ENCODE measurements at regions not wholly inside any gene's neighbourhood (a gene's known extent, or its start where the extent isn't known, plus 50 kb on each side); places are given as distances from the start of the nearest gene placed in this dataset.
"Not testable (repeated sequence)": the region's sequence is repeated elsewhere in the genome, so short reads cannot be mapped to it uniquely, and the experiment has no call there.

DNA sequence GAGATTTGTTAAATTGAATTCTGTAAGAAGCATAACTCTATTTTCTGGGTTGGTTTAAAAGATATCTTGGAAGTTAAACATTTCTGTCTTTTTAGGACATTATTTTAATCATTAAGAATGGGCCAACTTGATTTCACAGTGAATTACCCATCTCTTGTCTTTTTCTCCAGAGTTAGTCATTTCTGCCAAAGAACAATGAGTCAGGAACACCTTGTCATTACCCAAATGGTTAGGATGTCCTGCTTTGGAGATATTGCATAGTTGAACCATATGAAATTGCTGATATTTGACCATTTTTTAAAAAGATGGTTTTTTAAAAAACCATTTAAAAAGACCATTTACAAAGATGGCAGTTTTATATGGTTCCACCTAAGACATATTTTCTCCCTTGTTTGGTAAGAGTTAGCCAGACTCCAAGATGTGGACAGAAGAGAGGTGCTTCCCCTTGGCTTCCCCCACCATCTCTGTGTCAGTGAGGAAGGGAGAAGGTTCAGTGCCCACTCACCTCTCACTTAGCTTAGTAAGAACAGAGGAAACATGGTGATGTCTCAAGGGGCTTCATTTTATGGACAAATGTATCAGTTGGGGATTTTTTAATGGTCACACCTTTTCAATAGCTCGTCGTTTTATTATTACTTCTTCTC is 103.0 kb downstream of the PCSK1 start:
- TF ChIP-seq POLR2A (IDR thresholded peaks at IDR 0.05; ENCODE audit: low read depth, low read length): no peak
- FAIRE-seq (no peak), DNase-seq (ENCODE audit: insufficient read length, low spot score) (no peak)

GRCh38 chr5:96329289-96329688 is 103.8 kb downstream of the PCSK1 start:
- DNase-seq (ENCODE audit: insufficient read length, low spot score) (no peak), FAIRE-seq (no peak)
- TF ChIP-seq POLR2A (IDR thresholded peaks at IDR 0.05; ENCODE audit: low read depth, low read length): no peak

DNA sequence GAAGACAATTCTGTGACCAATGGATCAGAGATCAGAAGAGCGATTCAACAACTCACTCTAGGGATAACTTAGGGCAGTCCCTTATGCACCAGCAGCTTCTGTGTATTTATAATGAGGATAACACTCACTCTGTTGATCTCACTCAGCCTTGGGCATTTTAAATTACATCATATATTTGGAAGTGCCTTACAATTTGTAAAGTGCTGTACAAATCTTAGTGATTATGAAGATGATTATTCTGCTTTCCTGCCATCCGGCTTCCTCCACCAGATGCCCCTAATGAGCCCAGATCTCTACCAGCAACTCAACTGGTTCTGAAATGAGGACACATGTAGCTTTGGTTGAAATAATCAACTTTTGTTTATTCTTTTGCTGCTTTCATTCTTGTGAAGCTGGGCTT is 105.3 kb downstream of the PCSK1 start:
- no peak for DNase-seq (ENCODE audit: insufficient read length, low spot score)
- no peak for FAIRE-seq

GRCh38 chr5:96326902-96327301 is 106.1 kb downstream of the PCSK1 start:
- FAIRE-seq: no peak
- no peak for TF ChIP-seq POLR2A (IDR thresholded peaks at IDR 0.05; ENCODE audit: low read depth, low read length)
- no peak for DNase-seq (ENCODE audit: insufficient read length, low spot score)

More for the DNA sequence above, 105.3 kb downstream of the PCSK1 start:
- TF ChIP-seq POLR2A (IDR thresholded peaks at IDR 0.05; ENCODE audit: low read depth, low read length): no peak

GRCh38 chr5:96324708-96325107 is 108.3 kb downstream of the PCSK1 start:
- TF ChIP-seq POLR2A (IDR thresholded peaks at IDR 0.05; ENCODE audit: low read depth, low read length): no peak
- DNase-seq (ENCODE audit: insufficient read length, low spot score) (no peak), FAIRE-seq (peak; percentile 78)

DNA sequence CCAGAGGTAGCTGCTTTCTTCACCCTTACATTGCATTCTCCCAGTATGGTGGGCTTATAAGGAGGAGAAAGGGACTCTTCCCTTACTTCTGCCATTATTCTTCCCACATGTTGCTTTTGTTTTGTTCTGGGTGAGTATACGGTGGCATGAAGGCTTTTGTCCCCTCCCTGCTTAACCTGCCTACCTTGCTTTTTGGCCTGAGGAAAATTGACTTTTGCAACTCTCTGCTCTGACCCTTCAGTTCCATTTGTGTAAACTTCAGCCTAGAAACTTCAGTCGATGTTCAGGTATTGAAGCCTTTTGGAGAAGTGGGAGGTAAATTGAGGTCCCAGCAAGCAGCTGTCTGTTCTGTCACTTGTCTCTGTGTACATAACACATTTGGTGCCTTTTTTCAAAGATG is 110.2 kb downstream of the PCSK1 start:
- FAIRE-seq: no peak
- TF ChIP-seq POLR2A (IDR thresholded peaks at IDR 0.05; ENCODE audit: low read depth, low read length): no peak
- no peak for DNase-seq (ENCODE audit: insufficient read length, low spot score)

GRCh38 chr5:96322217-96322616 is 110.8 kb downstream of the PCSK1 start:
- no peak for TF ChIP-seq POLR2A (IDR thresholded peaks at IDR 0.05; ENCODE audit: low read depth, low read length)
- DNase-seq (ENCODE audit: insufficient read length, low spot score) (no peak), FAIRE-seq (no peak)

DNA sequence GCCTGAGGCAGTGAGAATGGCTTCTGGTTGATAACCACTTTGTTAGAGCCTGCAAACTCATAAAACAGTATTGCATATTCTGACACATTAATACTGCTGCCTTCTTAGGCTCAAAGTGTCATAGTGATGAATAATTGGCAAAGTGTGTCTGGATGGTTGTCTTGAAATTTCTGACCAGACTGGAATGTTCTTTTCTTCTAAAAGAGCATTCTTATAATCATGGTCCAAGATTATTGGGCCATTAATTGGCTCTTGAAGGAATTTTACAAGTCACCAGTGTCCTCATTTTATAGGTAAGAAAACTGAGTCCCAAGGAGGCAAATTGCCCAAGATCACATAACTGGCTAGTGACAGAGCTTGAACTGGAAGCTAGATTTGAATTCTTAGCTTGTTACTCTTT is 111.7 kb downstream of the PCSK1 start:
- no peak for FAIRE-seq
- no peak for DNase-seq (ENCODE audit: insufficient read length, low spot score)
- no peak for TF ChIP-seq POLR2A (IDR thresholded peaks at IDR 0.05; ENCODE audit: low read depth, low read length)

DNA sequence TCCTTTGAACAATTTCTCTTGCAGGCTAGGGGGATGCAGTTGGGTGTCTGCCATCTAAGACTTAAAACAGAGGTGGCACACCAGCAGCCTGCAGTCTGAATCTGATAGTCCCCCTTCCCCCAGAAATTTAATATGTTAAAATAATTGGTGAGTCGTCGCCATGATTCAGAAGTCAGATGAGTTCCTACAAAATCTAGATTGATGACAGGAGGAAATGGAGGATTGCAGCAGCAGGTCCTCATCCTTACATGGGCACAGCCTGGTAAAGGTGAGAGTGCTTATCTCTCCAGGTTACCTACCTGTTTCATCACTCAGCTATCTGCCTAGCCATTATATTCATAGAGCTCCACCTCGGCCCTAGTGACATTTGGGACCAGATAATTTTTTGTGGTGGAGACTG is 112.3 kb downstream of the PCSK1 start:
- DNase-seq (ENCODE audit: insufficient read length, low spot score) (no peak), FAIRE-seq (no peak)
- no peak for TF ChIP-seq POLR2A (IDR thresholded peaks at IDR 0.05; ENCODE audit: low read depth, low read length)

DNA sequence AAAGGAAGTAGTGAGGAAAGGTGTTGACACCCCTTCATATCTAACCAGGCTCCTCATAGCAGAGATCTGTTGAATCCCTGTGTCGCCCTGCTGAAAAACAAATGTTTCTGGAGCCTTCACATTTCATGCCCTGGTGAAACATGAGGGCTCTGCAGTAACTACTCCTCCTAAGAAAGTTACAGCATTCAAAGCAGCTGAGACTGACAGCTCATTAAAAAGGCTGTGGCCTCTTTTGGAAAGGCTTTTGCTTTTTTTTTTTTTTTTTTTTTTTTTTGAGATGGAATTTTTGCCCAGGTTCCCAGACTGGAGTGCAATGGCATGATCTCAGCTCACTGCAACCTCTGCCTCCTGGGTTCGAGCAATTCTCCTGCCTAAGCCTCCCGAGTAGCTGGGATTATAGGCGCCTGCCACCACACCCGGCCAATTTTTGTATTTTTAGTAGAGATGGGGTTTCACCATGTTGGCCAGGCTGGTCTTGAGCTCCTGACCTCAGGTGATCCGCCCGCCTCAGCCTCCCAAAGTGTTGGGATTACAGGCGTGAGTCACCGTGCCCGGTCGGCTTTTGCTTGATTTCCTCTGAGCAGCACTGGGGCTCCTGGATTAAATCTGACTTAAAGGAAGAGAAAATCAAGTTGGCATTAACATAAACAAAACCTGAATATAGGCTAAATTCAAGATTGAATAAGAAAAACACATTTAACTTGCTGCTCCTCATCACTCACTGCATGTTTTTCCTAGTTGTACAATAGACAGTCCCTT is 112.9 kb downstream of the PCSK1 start:
- not testable (repeated sequence) for DNase-seq (ENCODE audit: insufficient read length, low spot score)

DNA sequence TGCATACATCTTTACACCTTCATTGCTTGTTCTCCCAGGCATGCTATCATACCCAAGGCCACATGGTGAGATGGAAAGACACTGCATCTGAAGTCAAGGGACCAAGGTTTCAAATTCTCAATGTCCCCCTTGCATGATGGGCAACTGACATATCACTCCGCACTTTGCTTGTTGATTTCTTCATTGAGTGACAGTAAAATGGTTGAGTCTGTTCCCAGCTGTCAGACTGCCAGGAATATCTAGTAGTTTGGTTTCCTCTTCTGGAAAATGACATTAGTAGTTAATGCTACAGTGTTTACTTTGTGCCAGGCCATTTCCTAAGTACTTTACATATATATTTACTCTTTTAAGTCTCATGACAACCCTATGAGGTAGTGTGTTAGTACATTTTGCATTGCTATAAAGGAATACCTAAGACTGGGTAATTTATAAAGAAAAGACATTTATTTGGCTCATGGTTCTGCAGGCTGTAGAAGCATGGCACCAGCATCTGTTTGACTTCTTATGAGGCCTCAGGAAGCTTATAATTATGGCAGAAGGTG is 114.4 kb downstream of the PCSK1 start:
- no peak for DNase-seq (ENCODE audit: insufficient read length, low spot score)
- no peak for TF ChIP-seq POLR2A (IDR thresholded peaks at IDR 0.05; ENCODE audit: low read depth, low read length)
- no peak for FAIRE-seq

More for the DNA sequence above, 112.9 kb downstream of the PCSK1 start:
- not testable (repeated sequence) for FAIRE-seq

GRCh38 chr5:96317945-96318344 is 115.1 kb downstream of the PCSK1 start:
- DNase-seq (ENCODE audit: insufficient read length, low spot score): no peak
- no peak for FAIRE-seq
- TF ChIP-seq POLR2A (IDR thresholded peaks at IDR 0.05; ENCODE audit: low read depth, low read length): no peak

DNA sequence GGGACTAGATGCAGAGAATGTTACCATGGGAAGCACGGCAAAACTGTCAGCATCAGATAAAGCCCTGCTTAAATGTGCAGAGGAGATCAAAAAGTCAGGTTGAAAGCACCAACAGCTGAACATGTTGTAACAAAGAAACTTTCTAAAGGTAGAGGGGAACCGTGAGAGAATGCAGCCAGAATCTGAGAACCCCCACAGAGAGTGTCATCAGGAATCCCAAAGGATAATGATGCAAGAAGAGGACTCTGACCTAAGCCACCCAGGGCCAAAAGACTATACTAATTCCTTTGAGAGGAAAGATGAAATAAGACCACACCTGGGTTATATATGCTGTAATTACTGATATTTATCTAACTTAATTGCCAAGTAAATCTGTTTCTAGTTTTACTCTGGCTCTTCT is 116.6 kb downstream of the PCSK1 start:
- FAIRE-seq: no peak
- DNase-seq (ENCODE audit: insufficient read length, low spot score): no peak
- no peak for TF ChIP-seq POLR2A (IDR thresholded peaks at IDR 0.05; ENCODE audit: low read depth, low read length)

DNA sequence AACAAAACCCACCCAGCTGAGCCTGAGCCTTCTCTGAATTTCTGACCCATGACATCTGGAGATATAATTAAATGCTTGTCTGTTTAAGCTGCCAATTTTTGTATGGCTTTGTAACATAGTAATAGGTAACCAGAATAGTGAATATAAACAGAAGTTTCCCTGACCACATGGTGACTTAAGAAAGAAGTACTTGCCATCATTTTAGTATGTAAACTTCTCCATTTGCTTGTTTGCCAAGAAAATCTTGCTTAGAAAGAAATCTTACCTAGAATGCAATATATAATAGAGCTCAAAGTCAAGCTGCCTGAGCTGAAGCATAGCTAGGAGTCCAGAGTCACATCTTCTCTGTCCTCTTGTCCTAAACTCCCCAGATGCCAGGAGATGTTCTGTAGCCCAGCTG is 117.0 kb downstream of the PCSK1 start:
- FAIRE-seq (no peak), DNase-seq (ENCODE audit: insufficient read length, low spot score) (no peak)
- no peak for TF ChIP-seq POLR2A (IDR thresholded peaks at IDR 0.05; ENCODE audit: low read depth, low read length)

GRCh38 chr5:96315431-96315830 is 117.6 kb downstream of the PCSK1 start:
- no peak for DNase-seq (ENCODE audit: insufficient read length, low spot score)

More at GRCh38 chr5:96315431-96315830, 117.6 kb downstream of the PCSK1 start:
- TF ChIP-seq POLR2A (IDR thresholded peaks at IDR 0.05; ENCODE audit: low read depth, low read length): no peak
- FAIRE-seq: no peak
